GM08714 (cell line): ENCODE measurements at regions not wholly inside any gene's neighbourhood (a gene's known extent, or its start where the extent isn't known, plus 50 kb on each side); places are given as distances from the start of the nearest gene placed in this dataset.
"Not testable (repeated sequence)": the region's sequence is repeated elsewhere in the genome, so short reads cannot be mapped to it uniquely, and the experiment has no call there.

ENCODE experiments used
- H3K4me3 ChIP-seq: fragments of 200-500 bp; sonication (Bioruptor generic); 2 replicates; pipeline ENCODE4 v1.5.1; 2014; ENCODE audit warnings: mild to moderate bottlenecking, low read length, inconsistent platforms
- ZNF274 ChIP-seq: IDR thresholded peaks from 2 replicates; pipeline ENCODE4 v1.6.1; 2012; ENCODE audit warnings: mild to moderate bottlenecking, low read depth, low read length

- TF ChIP-seq ZNF274, result no peak
- H3K4me3 ChIP-seq, result no peak overlapping the region
These were observed 306.8 kb downstream of the VRK1 start for GRCh38 chr14:97104029-97104428.

GRCh38 chr14:97106166-97106565, 309.0 kb downstream of the VRK1 start:
- H3K4me3 ChIP-seq, result no peak overlapping the region
- TF ChIP-seq ZNF274, result no peak

- H3K4me3 ChIP-seq, result no peak overlapping the region; the same call in 1 of the 2 replicates
- no peak for TF ChIP-seq ZNF274
These were observed 309.4 kb downstream of the VRK1 start for GRCh38 chr14:97106609-97107008.

GRCh38 chr14:97107080-97107479, 309.9 kb downstream of the VRK1 start:
- no peak for TF ChIP-seq ZNF274
- no peak overlapping the region for H3K4me3 ChIP-seq

- no peak overlapping the region for H3K4me3 ChIP-seq
- no peak for TF ChIP-seq ZNF274
These were observed 310.6 kb downstream of the VRK1 start for GRCh38 chr14:97107760-97108159.

GRCh38 chr14:97109234-97109633, 312.1 kb downstream of the VRK1 start:
- H3K4me3 ChIP-seq, result no peak overlapping the region
- TF ChIP-seq ZNF274, result no peak

GRCh38 chr14:97113339-97113738, 316.2 kb downstream of the VRK1 start:
- TF ChIP-seq ZNF274, result no peak
- H3K4me3 ChIP-seq, result no peak overlapping the region

- no peak overlapping the region for H3K4me3 ChIP-seq
- TF ChIP-seq ZNF274, result no peak
These were observed 319.4 kb downstream of the VRK1 start for GRCh38 chr14:97116546-97116945.

- no peak overlapping the region for H3K4me3 ChIP-seq
- TF ChIP-seq ZNF274, result no peak
These were observed 320.5 kb downstream of the VRK1 start for GRCh38 chr14:97117693-97118092.

GRCh38 chr14:97120204-97120603, 323.0 kb downstream of the VRK1 start:
- H3K4me3 ChIP-seq, result no peak overlapping the region
- TF ChIP-seq ZNF274, result no peak

- H3K4me3 ChIP-seq, result no peak overlapping the region
- no peak for TF ChIP-seq ZNF274
These were observed 323.4 kb downstream of the VRK1 start for GRCh38 chr14:97120611-97121031.

- H3K4me3 ChIP-seq, result no peak overlapping the region
- TF ChIP-seq ZNF274, result no peak
These were observed 332.5 kb downstream of the VRK1 start for GRCh38 chr14:97129639-97130038.

- not testable (repeated sequence) for H3K4me3 ChIP-seq
These were observed 338.7 kb downstream of the VRK1 start for GRCh38 chr14:97135847-97136246.

GRCh38 chr14:97137705-97138104, 340.5 kb downstream of the VRK1 start:
- H3K4me3 ChIP-seq, result no peak overlapping the region
- no peak for TF ChIP-seq ZNF274

GRCh38 chr14:97138801-97139200, 341.6 kb downstream of the VRK1 start:
- no peak for TF ChIP-seq ZNF274
- no peak overlapping the region for H3K4me3 ChIP-seq

- no peak for TF ChIP-seq ZNF274
- H3K4me3 ChIP-seq, result no peak overlapping the region
These were observed 345.8 kb downstream of the VRK1 start for GRCh38 chr14:97143011-97143410.
